Ishikawa (cell line): ENCODE measurements at regions not wholly inside any gene's neighbourhood (a gene's known extent, or its start where the extent isn't known, plus 50 kb on each side); places are given as distances from the start of the nearest gene placed in this dataset.

ENCODE experiments used
- CEBPB ChIP-seq: IDR thresholded peaks from 2 replicates; pipeline ENCODE4 v1.6.1; 2012
- EGR1 ChIP-seq: IDR thresholded peaks from 2 replicates; pipeline ENCODE4 v1.6.1; 2012
- EP300 ChIP-seq: IDR thresholded peaks from 2 replicates; pipeline ENCODE4 v1.6.1; 2012; ENCODE audit warnings: borderline replicate concordance
- MAX ChIP-seq: IDR thresholded peaks from 2 replicates; pipeline ENCODE4 v1.6.1; 2012
- NFIC ChIP-seq: IDR thresholded peaks from 2 replicates; pipeline ENCODE4 v1.6.1; 2012
- RAD21 ChIP-seq: IDR thresholded peaks from 2 replicates; pipeline ENCODE4 v1.6.1; 2012; ENCODE audit warnings: low read depth
- TAF1 ChIP-seq: IDR thresholded peaks from 2 replicates; pipeline ENCODE4 v1.6.1; 2012; ENCODE audit warnings: low read depth, mild to moderate bottlenecking
- USF1 ChIP-seq: IDR thresholded peaks from 2 replicates; pipeline ENCODE4 v1.6.1; 2012
- YY1 ChIP-seq: IDR thresholded peaks from 2 replicates; pipeline ENCODE4 v1.6.1; 2012; ENCODE audit warnings: low read depth
- ZBTB7A ChIP-seq: IDR thresholded peaks from 2 replicates; pipeline ENCODE4 v1.6.1; 2012; ENCODE audit warnings: low read depth

- TF ChIP-seq CEBPB (no peak), YY1 (no peak), MAX (no peak), RAD21 (no peak), EP300 (no peak), NFIC (no peak), TAF1 (no peak), EGR1 (no peak), ZBTB7A (no peak), USF1 (no peak)
Measured at GRCh38 chr22:27349456-27349855, 452.1 kb downstream of the MN1 start.
